Esophagus muscularis mucosa (tissue), 4 donors: ENCODE measurements at regions not wholly inside any gene's neighbourhood (a gene's known extent, or its start where the extent isn't known, plus 50 kb on each side); places are given as distances from the start of the nearest gene placed in this dataset.

Experiments used
- DNase-seq: peaks from one replicate; pipeline ENCODE4 v3.0.0-alpha.2; 2017; ENCODE audit errors: extremely low spot score
- H3K27ac ChIP-seq, 4 donors: fragments of 200-600 bp; sonication (generic); replicated peaks in 1 of 4; 1 replicate in 3 of 4; 2 replicates in 1 of 4; pipeline ENCODE4 v1.5.1; 2016 to 2019; ENCODE audit warnings: mild to moderate bottlenecking in 1 of 4
- H3K27me3 ChIP-seq, 4 donors: fragments of 200-600 bp; sonication (generic); one replicate each; pipeline versions ENCODE4 v1.5.1 to v1.6.0; 2016 to 2019
- H3K36me3 ChIP-seq, 4 donors: fragments of 200-600 bp; sonication (generic); one replicate each; pipeline ENCODE4 v1.5.1; 2016 to 2019
- H3K4me1 ChIP-seq, 4 donors: fragments of 200-600 bp; sonication (generic); one replicate each; pipeline ENCODE4 v1.5.1; 2016 to 2019
- H3K4me3 ChIP-seq, 4 donors: fragments of 200-600 bp; sonication (generic); 1 replicate in 2 of 4; 2 replicates in 2 of 4; pipeline ENCODE4 v1.5.1; 2016 to 2019; ENCODE audit warnings: mild to moderate bottlenecking in 4 of 4, moderate library complexity in 1 of 4
- H3K9me3 ChIP-seq, 4 donors: fragments of 200-600 bp; sonication (generic); 1 replicate in 3 of 4; 2 replicates in 1 of 4; pipeline ENCODE4 v1.5.1; 2016 to 2019
- CTCF ChIP-seq, 3 experiments: fragments of 200-600 bp in 2 of 3; fragments of 450-650 bp in 1 of 3; sonication (generic) in 2 of 3; IDR thresholded peaks; one replicate each; pipeline ENCODE4 v1.5.1; 2017 to 2019; ENCODE audit warnings: antibody characterized with exemption in 3 of 3, mild to moderate bottlenecking in 2 of 3, moderate library complexity in 1 of 3
- EP300 ChIP-seq: sonication (generic); formaldehyde crosslinking; IDR thresholded peaks from one replicate; pipeline ENCODE4 v1.6.1; 2017; ENCODE audit warnings: antibody characterized with exemption
- POLR2A ChIP-seq: fragments of 450-650 bp; IDR thresholded peaks from one replicate; pipeline ENCODE4 v1.6.1; 2017; ENCODE audit warnings: antibody characterized with exemption, moderate library complexity, mild to moderate bottlenecking, low read depth
- POLR2AphosphoS5 ChIP-seq, 2 donors: sonication (generic); formaldehyde crosslinking; IDR thresholded peaks; one replicate each; pipeline ENCODE4 v1.6.1; 2017; ENCODE audit warnings: antibody characterized with exemption in 2 of 2
- WGBS: methylation state at CpG from one replicate; pipeline ENCODE4 v1.1.5; 2018; 5-methylcytosine and 5-hydroxymethylcytosine counted together
- intact Hi-C: fragments of 100-400 bp; cut with DNase I; formaldehyde crosslinking; loops from one replicate; pipeline ENCODE4 v1.15.1; 2023

- DNase-seq, result no peak
- no peaks in the 10 kb centered on the region for H3K27me3 ChIP-seq
- no peaks in the 10 kb centered on the region for H3K4me1 ChIP-seq
- H3K4me3 ChIP-seq, result no peak overlapping the region
- no peak for TF ChIP-seq CTCF (IDR thresholded peaks at IDR 0.05)
- no peak for TF ChIP-seq POLR2AphosphoS5 (IDR thresholded peaks at IDR 0.05)
- no peak for TF ChIP-seq POLR2A
- no peak for TF ChIP-seq EP300
- H3K27ac ChIP-seq, result no peak overlapping the region
- H3K36me3 ChIP-seq, result no peaks in the 10 kb centered on the region
- H3K9me3 ChIP-seq, result no peaks in the 10 kb centered on the region
- intact Hi-C loops, result no loop called here
- WGBS, result 65% methylated on average over 6 of the region's 6 CpGs
Measured at GRCh38 chr1:170800812-170801211, 134.5 kb upstream of the MROH9 start.

- WGBS, result 92% methylated on average over 1 of the region's 1 CpG
- Histone ChIP-seq H3K36me3 (no peaks in the 10 kb centered on the region), H3K9me3 (no peaks in the 10 kb centered on the region), H3K27ac (no peak overlapping the region), H3K27me3 (no peaks in the 10 kb centered on the region), H3K4me3 (no peak overlapping the region), H3K4me1 (no peaks in the 10 kb centered on the region)
- intact Hi-C loops, result no loop called here
- DNase-seq, result no peak
- TF ChIP-seq POLR2A, result no peak
- no peak for TF ChIP-seq POLR2AphosphoS5 (IDR thresholded peaks at IDR 0.05)
- TF ChIP-seq CTCF (IDR thresholded peaks at IDR 0.05), result no peak
- no peak for TF ChIP-seq EP300
Measured at GRCh38 chr1:170803711-170804110, 131.6 kb upstream of the MROH9 start.

- no peaks in the 10 kb centered on the region for H3K9me3 ChIP-seq
- no peaks in the 10 kb centered on the region for H3K27me3 ChIP-seq
- no peak overlapping the region for H3K27ac ChIP-seq
- no peaks in the 10 kb centered on the region for H3K4me1 ChIP-seq
- no peaks in the 10 kb centered on the region for H3K36me3 ChIP-seq
- TF ChIP-seq POLR2AphosphoS5 (IDR thresholded peaks at IDR 0.05) (no peak), CTCF (IDR thresholded peaks at IDR 0.05) (no peak), POLR2A (no peak), EP300 (no peak)
- intact Hi-C loops, result no loop called here
- DNase-seq, result no peak
- H3K4me3 ChIP-seq, result no peak overlapping the region
Measured at GRCh38 chr1:170804419-170804818, 130.9 kb upstream of the MROH9 start.

- H3K4me1 ChIP-seq, result no peaks in the 10 kb centered on the region
- TF ChIP-seq POLR2A (no peak), POLR2AphosphoS5 (IDR thresholded peaks at IDR 0.05) (no peak), EP300 (no peak), CTCF (IDR thresholded peaks at IDR 0.05) (no peak)
- DNase-seq, result no peak
- WGBS, result 89% methylated on average over 4 of the region's 4 CpGs
- intact Hi-C loops, result no loop called here
- no peak overlapping the region for H3K27ac ChIP-seq
- no peaks in the 10 kb centered on the region for H3K9me3 ChIP-seq
- no peaks in the 10 kb centered on the region for H3K27me3 ChIP-seq
- no peak overlapping the region for H3K4me3 ChIP-seq
- H3K36me3 ChIP-seq, result no peaks in the 10 kb centered on the region
Measured at GRCh38 chr1:170804879-170805278, 130.5 kb upstream of the MROH9 start.

- no peaks in the 10 kb centered on the region for H3K36me3 ChIP-seq
- H3K4me1 ChIP-seq, result no peaks in the 10 kb centered on the region
- no peaks in the 10 kb centered on the region for H3K27me3 ChIP-seq
- intact Hi-C loops, result no loop called here
- no peaks in the 10 kb centered on the region for H3K9me3 ChIP-seq
- 79% methylated on average over 3 of the region's 3 CpGs for WGBS
- H3K27ac ChIP-seq, result no peak overlapping the region
- H3K4me3 ChIP-seq, result no peak overlapping the region
- DNase-seq, result no peak
- no peak for TF ChIP-seq EP300
- no peak for TF ChIP-seq POLR2AphosphoS5 (IDR thresholded peaks at IDR 0.05)
- TF ChIP-seq CTCF (IDR thresholded peaks at IDR 0.05), result no peak
- no peak for TF ChIP-seq POLR2A
Measured at GRCh38 chr1:170806961-170807360, 128.4 kb upstream of the MROH9 start.
